ENCODE measurements at regions not wholly inside any gene's neighbourhood (a gene's known extent, or its start where the extent isn't known, plus 50 kb on each side); places are given as distances from the start of the nearest gene placed in this dataset.

GRCh38 chr2:59390581-59390980, 1149.5 kb upstream of the FANCL start:
- TF ChIP-seq, protein P1, sequence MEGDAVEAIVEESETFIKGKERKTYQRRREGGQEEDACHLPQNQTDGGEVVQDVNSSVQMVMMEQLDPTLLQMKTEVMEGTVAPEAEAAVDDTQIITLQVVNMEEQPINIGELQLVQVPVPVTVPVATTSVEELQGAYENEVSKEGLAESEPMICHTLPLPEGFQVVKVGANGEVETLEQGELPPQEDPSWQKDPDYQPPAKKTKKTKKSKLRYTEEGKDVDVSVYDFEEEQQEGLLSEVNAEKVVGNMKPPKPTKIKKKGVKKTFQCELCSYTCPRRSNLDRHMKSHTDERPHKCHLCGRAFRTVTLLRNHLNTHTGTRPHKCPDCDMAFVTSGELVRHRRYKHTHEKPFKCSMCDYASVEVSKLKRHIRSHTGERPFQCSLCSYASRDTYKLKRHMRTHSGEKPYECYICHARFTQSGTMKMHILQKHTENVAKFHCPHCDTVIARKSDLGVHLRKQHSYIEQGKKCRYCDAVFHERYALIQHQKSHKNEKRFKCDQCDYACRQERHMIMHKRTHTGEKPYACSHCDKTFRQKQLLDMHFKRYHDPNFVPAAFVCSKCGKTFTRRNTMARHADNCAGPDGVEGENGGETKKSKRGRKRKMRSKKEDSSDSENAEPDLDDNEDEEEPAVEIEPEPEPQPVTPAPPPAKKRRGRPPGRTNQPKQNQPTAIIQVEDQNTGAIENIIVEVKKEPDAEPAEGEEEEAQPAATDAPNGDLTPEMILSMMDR (IDR thresholded peaks at IDR 0.05; ENCODE audit: low read depth, low read length): no peak

GRCh38 chr2:59389240-59389639, 1148.1 kb upstream of the FANCL start:
- TF ChIP-seq, protein P1 (IDR thresholded peaks at IDR 0.05; ENCODE audit: low read depth, low read length): no peak
- no peak overlapping the region for H3K4me3 ChIP-seq (ENCODE audit: low read depth, low read length)

More at GRCh38 chr2:59390581-59390980, 1149.5 kb upstream of the FANCL start:
- no peak overlapping the region for H3K4me3 ChIP-seq (ENCODE audit: low read depth, low read length)

DNA sequence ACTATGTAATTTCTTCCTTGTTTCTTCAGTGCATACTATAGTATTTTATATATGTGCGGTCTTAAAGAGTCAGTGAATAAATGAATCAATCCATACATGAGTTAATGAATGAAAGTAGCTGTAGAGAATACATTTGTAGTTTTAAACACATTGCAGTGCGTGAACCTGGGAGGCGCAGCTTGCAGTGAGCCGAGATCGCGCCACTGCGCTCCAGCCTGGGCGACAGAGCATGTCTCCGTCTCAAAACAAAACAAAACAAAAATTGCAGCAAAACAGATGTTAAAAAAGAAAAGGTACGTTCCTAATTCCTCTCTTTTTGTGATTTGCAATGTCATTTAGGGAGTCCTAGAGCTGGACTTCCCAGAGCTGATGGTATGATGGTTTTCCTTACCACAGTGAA, 1144.8 kb upstream of the FANCL start:
- TF ChIP-seq, protein P1 (IDR thresholded peaks at IDR 0.05; ENCODE audit: low read depth, low read length): no peak
- no peak overlapping the region for H3K4me3 ChIP-seq (ENCODE audit: low read depth, low read length)

DNA sequence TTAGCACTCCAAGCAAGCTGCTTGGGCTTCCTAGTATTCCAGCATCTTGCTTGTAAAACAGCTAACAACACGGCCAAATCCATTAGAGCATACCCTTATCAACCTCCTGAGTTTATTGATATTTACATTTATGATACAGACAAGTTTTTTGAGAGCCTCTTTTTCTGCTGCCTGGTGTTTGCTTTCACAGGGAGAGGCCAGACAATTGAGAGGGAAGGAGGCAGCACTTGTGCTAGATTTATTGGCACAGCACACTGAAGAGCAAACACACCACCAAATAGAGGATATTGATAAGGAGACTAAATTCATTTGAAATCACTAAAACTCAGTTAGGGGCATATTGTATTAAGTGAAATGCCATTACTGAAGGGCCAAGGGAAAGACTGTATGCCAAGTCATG, 1142.3 kb upstream of the FANCL start:
- H3K4me3 ChIP-seq (ENCODE audit: low read depth, low read length): no peak overlapping the region
- TF ChIP-seq, protein P1 (IDR thresholded peaks at IDR 0.05; ENCODE audit: low read depth, low read length): no peak

GRCh38 chr2:59378127-59378526, 1137.0 kb upstream of the FANCL start:
- no peak overlapping the region for H3K4me3 ChIP-seq (ENCODE audit: low read depth, low read length)
- TF ChIP-seq, protein P1 (IDR thresholded peaks at IDR 0.05; ENCODE audit: low read depth, low read length): no peak

- no peak overlapping the region for H3K4me3 ChIP-seq (ENCODE audit: low read depth, low read length)
- TF ChIP-seq, protein P1 (IDR thresholded peaks at IDR 0.05; ENCODE audit: low read depth, low read length): no peak
Observed at GRCh38 chr2:59366288-59366687, 1125.2 kb upstream of the FANCL start.

DNA sequence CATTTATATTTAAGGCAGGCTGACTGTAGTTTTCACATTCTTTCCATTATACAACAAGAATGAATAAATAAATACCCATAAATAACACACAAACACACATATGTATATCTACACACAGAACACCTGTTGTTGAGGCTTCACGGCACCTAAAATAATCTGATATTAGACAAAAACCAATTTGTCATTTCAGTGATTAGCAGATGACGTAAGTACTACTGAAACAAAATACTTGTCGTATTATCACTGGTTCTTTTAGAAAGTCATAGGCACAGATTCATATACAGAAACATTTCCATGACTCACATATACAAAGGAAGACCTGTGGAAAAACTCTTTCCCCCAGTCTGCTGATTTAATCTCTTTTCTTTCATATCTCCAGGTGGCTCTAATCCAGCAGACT, 1113.4 kb upstream of the FANCL start:
- TF ChIP-seq, protein P1 (IDR thresholded peaks at IDR 0.05; ENCODE audit: low read depth, low read length): no peak
- H3K4me3 ChIP-seq (ENCODE audit: low read depth, low read length): no peak overlapping the region

Measured in WI38 (cell line).